ENCODE measurements at regions not wholly inside any gene's neighbourhood (a gene's known extent, or its start where the extent isn't known, plus 50 kb on each side); places are given as distances from the start of the nearest gene placed in this dataset.
A peak's percentile ranks its signal among the peaks of the same experiment; 100 is the strongest.

DNA sequence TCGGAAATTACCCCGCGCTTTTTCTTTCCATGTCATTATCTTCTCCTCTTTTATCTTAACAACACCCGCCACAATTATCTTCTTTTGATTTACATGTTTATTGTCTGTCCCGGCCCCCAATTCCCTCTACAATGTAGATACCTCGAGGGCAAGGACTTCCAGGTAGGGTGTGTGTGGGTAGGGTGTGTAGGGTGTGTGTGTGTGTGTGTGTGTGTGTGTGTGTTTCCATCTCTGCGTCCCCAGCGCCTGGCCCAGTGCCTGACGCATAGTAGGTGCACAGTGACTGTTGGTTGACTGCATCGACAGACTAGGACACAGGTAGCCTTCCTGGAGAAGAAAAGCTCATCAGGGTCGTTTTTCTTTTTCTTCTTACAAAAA lies 103.1 kb downstream of the UCHL1 start:
- DNase-seq (ENCODE audit: low spot score) = no peak

DNA sequence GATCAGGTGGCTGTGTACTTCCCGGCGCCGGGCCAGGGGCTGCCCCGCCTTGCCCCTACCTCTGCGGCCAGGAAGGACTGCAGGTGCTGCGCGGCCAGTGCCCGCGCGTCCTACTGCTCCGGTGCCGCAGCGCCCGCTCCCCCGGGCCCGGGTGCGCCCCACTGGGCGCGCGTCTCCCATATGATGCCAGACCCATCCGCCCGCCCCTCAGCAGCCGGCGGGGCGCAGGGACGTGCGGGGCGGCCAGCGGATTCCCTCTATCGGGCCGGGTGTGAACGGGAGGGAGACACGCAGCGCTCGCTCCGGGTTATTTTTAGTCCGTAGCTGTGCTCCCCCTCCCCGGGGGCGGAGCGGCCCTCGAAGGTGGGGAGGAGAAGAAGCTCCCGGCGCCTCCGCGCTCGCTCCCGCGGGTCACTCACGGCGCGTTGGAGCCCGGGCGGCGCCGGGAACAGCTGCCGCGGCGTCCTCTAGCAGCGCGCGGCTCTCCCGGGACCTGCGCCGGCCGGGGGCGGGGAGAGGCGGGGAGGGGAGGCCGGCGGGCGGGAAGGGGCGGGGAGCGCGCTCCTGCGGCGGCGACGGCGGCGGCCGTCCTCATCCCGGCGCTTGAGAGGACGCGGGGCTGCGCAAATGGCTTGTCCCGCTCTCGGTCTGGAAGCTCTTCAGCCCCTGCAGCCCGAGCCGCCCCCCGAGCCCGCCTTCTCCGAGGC lies 103.6 kb downstream of the UCHL1 start:
- DNase-seq (ENCODE audit: low spot score) = peak; percentile 70

DNA sequence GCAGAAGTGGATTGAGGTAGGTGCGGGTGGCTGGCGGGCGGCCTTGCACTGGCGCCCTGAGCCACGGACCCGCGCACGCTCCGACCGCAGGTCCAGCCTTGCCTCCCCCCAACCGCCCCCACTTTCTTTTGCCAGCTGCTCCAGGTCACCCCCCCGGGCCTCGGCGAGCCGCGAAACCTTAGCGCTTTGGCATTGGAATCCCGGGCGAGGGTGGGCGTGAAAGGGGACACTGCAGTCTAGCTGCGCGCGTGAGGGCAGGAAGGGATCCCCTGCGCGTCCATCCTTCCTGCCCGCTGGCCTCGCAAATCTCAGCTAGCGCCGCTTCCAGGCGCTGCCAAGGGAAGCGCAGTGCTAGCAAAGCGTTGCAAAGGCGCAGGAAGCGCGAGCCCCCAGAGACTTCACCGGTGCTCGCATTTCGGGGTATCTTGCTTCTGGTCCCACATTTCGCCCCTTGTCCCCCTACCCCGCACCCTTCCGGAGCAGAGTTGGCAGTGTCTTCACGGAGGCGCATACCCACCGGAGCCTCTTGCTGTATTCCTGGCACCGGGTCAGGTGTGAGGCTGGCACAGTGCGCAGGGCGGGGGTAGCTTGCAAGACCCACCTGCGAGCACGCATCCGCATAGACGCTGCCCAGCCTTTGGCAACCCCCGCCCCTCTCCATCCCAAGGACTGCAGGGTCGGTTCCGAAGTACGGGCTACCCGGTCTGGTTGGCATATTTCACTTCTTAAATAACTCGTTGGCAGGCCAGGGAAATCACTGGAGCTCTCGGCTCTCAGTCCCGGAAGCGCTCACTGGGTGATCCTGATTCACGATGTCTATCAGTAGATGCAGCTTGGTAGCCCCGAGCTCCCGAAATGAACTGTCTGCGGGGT lies 104.4 kb downstream of the UCHL1 start:
- DNase-seq (ENCODE audit: low spot score) = peak; percentile 61

DNA sequence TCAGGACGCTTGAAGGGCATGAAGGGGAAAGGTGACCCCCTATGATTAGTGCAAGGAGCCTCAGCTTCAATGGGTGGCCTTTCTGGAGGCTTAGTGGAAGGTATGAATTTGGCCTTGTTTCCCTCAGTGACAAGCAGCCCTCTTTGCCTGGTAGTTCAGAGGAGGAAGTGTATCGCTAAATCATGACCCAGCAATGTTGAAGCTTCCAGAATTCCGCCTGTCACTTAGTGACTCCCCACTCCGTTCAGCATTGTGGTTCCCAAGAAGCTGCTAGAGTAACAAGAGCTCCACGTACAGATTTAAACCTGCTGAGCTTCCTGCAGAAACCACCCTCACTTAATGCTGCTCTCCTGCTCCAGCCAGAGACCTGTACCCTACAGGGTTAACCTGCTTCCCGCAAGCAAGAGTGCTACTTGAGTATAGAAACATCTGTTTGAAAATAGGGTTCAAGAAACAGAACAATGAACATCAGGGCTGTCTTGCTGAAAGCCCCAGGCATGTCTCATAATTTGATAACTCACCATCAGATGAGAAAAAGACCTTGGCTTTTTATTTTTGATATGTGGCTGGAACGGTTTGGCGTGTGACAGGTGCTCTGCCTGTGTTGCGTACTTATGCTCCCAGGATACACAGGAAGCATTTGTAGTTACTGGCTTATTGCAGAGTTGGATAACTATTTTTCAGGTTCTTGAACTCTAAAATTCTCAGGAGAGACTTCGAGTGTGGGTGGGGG lies 105.2 kb downstream of the UCHL1 start:
- DNase-seq (ENCODE audit: low spot score) = peak; percentile 69

DNA sequence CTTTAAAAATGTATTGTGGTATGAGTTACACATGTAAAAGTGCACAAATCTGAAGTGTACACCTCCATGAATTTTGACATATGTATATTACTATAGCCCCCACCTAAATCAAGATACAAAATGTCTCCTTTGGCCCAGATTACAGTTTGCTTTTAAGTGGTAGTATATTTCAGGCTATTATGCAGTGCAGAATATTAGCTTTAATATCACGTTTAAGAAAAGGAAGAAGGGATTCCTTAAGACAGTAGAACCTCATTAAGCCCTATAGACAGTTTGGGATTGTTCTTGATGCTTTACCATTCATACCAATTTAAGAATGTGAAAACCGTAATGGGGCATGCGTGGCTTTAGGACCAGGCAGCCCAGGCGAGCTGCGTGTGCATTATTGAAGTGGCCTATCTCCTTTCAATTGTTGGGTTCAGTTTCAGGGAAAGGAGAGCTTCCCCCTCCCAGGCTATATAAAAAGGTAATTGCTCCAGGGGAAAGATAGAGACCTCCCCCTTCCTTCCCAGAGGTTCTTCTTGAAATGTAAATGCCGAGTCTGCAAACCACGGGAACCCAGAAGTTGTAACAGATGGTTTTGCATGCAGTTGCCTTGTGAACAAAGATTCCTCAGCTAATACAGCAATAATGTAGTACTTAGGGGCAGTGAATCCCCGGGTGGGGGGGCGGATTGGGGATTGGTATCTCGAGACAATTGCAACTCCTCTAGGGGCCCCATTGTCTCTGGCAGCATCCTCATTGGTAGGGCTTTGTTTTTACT lies 106.1 kb downstream of the UCHL1 start:
- no peak for DNase-seq (ENCODE audit: low spot score)

DNA sequence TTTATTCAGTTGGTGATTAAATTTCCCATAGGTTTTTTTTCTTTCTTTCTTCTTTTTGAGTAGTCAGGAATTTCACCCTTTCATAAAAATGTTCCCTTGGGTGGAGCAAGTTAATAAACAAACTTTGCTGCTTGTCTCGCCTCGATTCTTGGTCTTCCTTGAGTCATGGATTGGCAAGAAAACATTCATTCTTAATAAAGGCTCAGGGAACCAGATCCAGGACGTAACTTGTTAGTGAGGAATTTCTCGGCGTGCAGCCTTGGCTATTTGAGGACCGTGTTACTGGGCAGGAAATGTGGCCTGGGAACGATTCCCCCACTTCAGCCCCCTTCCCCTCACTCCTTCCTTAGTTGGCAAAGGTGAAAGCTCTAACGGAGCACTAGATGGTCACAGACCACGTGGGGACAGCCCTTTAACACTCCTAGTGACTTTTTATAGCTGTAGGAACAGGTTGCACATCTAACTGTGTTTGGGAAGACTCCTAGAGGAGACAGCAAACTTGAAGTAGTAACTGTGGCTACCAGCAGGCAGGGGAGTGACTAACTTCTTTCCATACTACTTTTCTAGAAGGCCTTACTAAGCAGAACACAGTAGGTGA lies 106.8 kb downstream of the UCHL1 start:
- DNase-seq (ENCODE audit: low spot score) = peak; percentile 11

DNA sequence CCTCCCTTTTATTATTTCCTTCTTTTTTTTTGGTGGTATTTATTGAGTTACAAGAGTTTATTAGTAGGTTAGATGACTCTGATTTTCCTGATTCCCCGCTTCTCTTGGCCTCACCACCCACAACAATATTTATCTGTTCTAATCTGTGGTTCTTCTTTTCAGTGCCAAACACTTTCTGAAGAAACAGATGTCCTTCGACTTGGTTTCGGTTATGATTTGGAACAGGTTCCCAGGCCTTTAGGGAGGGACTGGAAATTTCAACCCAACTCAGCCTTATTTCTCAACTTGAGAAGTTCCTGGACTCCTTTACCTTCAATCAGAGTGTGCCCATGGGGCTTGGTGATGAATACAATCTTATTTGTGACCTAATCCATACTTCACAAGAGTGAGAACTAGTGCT lies 108.1 kb downstream of the UCHL1 start:
- no peak for DNase-seq (ENCODE audit: low spot score)

DNA sequence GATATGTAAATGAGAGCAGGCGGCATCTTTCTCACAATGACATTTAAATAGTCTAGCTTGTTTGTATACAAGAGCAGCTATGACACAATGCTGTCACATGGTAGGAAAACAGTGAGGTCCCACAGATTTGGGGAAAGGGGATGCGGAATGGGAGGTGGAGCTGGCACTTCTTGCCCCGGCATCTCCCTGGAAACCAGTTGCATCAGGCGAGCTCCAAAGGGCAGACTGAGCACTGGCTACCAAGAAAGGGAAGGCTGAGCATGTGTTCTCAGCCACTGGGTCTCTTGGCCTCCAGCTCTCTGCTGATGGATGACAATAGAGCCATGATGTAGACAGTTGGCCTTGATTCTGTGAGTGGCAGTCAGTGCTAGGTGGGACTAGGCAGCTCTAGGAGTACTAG lies 109.0 kb downstream of the UCHL1 start:
- DNase-seq (ENCODE audit: low spot score) = no peak

DNA sequence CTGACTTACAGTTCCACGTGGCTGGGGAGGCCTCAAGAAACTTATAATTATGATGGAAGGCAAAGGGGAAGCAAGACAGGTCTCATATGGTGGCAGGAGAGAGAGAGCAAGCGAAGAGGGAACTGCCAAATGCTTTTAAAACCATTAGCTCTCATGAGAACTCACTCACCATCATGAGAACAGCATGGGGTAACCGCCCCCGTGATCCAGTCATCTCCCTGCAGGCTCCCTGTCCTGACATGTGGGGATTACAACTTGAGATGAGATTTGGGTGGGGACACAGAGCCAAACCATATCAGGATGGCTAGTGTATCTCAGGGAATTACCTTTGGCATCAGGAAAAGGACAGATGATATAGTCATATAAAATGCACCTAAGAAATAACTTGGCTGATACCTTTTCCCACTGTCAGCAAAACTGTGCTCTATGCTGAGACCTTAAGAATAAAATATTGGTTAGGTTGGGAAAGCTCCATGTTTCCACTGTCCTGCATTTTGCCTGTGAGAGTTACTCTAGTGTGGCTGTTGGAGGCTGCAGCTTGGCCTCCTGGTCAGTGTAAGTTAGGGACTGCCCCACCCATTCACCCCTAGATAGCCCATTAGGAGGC lies 110.3 kb downstream of the UCHL1 start:
- no peak for DNase-seq (ENCODE audit: low spot score)

DNA sequence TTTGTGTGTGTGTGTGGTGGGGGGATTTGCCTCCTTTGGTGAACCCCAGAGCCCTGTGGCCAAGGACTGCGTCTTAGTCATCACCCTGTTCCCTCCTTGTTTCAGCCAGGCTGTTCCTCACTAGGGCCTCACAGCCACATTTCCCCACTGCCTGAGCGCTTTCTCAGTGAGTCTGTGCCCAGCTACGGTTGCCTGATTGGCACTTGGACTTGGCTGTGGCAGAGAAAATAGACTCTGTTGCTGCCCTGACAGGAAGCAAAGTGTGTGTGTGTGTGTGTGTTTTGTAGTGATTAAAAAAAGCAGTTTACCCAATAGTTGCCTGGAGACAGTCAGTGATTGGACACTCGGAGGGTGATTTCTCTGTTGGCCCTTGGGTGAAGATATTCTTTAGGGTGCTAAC lies 113.0 kb downstream of the UCHL1 start:
- no peak for DNase-seq (ENCODE audit: low spot score)

DNA sequence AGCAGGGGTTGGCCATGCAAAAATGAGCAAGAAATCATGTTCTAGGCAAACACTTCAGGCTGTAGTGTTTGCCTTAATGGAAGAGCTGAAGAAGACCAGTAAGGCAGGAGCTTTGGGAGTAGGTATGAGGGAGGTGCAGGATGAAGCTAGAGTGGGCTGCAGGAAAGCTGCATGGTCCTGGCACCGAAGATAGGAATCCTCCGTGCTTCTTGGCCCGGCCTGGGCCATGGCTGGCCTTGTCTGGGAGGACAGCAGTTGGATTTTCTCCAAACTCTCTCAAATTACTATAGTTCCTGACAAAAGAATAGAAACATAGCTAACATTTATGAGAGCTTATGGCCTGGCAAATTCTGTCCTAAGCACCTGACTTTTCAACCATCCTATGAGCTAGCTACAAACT lies 116.5 kb downstream of the UCHL1 start:
- DNase-seq (ENCODE audit: low spot score) = no peak

DNA sequence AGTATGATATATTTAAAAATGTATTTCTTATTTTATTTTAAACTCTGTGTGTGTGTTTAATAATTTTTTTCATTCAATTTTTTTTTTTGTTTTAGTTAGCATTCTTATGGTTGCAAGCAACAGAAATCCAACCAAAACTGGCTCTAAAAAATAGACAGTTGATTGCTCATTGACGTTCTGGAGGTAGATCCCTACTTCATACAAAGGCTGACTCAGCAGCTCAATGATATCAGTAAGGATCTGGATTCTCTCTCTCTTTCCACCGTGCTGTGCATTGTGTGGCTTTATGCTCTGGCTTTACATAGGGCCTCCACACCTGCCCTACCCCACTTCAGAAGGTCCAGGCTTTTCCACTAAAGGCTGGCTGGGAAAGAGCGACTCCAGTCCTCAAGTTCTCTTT lies 117.8 kb downstream of the UCHL1 start:
- DNase-seq (ENCODE audit: low spot score) = no peak

DNA sequence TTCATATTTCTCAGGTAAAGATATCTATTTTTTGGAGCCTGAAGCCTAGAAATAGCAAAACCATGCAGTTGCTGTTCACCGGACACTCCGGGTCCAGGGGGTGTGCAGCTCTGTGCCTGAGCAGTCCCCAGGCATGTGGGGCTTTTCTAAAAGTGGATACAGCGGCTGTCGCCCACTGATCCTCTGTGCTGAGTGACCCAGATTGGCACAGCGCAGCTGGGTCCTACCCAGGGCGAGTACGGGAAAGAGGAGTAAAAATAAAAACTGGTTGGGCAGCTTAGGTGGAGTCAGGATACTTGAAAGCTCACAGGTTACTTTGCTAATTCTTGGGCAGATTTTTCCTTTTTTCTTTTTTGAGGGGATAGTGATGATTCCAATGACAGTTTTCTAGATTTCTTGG lies 118.8 kb downstream of the UCHL1 start:
- DNase-seq (ENCODE audit: low spot score) = no peak

DNA sequence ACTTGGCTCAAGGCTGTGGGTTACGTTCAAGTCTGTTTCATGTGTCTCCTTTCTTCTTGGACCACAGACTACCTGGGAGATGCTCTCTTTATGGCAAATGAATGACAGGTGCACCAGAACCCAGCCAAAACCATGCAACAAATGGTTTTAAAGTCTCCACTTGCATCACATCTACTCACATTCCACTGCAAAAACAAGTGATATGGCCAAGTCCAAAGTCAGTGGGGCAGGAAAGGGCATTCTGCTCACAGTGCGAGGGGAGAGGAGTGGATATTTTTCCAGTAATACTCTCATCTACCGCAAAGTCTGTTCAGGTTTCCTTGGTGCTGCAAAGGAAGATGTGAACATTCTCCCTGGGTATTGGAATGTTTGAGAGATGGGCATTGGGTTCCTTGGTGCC lies 120.5 kb downstream of the UCHL1 start:
- no peak for DNase-seq (ENCODE audit: low spot score)

DNA sequence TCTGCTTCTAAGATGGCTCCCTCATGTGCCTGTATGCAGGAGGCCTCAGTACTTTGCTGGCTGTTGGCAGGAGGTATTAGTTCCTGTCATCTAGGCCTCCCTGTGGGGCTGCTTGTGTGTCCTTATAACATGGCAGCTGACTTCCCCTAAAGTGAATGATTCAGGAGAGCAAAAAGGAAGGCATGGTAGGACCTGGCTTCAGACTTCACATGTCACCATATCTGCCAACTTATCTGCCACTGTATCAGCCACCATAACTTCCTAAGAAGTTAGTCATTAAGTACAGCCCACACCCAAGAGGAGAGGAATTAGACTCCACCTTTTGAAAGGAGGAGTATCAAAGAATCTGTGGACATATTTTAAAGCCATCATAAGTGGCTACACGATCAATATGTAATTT lies 122.5 kb downstream of the UCHL1 start:
- DNase-seq (ENCODE audit: low spot score) = no peak

DNA sequence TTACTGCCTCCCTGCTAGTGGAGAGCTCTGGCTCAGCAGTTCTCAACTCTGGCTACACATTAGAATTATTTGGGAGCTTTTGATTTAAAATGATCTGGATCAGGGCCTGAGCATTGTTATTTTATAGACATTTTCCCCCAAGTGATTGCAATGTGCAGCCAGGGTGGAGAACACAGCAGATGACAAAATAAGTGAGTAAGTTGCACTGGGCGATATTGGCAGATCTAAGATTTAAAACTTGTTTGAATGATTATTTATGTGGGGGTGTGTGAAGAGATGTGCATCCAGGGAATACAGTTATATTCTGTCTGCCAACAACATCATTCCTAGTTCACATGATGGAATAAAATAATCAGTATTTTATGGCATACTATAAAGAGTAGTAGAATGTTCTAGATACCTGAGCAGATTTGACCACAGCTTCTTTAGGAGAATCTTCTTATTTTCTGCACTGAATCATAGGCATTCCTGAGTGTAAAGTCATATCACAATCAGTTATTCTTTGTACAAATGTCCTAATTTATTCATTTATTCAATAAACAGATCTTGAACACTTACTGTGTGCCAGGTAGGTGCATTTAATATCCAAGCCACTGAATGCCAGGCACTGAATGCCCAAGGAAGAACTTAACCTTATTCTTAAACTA lies 123.9 kb downstream of the UCHL1 start:
- no peak for DNase-seq (ENCODE audit: low spot score)

DNA sequence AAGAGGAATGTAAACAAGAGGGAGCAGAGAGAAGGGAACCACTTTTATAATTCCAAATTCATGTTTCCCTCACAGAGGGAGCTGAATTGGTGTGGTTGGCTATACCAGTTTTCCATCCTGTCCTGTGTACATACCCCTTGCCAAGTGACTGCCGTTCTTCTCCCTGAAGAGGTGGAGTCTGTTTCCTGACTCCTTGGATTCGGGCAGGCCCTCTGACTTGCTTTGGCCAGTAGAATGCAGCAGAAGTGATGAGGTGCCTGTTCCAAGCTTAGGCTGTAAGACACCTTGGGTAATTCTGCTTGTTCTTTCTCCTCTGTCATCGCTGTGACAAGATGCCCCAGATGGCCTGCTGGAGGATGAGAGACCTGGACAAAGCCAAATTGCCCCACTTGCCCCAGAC lies 124.7 kb downstream of the UCHL1 start:
- DNase-seq (ENCODE audit: low spot score) = no peak

DNA sequence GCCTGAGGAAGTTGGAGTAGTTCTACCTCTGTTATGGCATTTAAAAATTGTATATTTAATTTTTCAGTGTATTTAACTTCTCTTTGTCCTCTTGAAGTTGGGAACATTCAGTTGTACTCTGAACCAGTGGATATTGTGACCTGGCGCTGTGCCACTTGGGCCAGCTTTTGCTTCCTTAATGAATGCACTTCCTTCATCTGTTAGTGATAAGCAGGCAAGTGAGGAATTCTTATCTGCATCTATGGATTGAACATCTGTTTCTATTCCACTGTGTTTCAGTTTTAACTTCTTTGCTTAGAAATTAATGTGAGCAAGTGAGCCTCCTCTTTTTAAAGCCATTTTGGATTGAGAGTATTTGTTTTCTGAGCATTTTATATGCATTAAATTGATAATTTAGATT lies 128.3 kb downstream of the UCHL1 start:
- no peak for DNase-seq (ENCODE audit: low spot score)

DNA sequence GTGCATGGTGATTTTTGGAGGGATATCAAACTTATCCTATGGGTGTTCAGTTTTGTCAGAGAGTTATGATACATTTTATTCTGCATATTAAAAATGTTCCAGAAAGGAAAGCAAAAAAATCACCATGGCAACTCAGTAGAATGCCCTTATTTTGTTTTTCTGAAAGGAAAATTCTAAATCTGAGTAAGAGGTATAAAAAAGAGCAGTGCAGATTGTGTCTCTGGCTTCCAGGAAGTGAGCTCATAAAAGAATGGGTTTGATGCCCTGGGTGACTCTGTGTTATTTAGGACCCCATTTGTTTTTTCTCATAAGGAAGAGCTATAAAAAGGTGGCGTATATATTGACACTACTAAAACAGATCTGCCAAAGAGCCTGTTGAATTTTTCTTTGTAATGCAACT lies 128.8 kb downstream of the UCHL1 start:
- no peak for DNase-seq (ENCODE audit: low spot score)

DNA sequence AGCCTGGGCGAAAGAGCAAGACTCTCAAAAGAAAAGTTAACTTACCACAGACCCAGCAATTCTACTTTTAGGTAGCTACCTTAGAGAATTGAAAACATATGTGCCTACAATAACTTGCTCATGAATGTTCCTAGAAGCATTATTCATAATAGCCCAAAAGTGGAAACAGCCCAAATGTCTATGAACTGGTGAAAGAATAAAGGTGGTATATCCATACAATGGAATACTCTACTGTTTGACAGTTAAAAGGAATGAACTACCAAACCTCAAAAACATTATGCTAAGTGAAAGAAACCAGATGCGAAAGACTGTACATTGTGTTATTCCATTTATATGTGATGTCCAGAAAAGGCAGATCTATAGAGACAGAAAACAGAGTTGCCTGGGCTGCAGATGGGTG lies 131.4 kb downstream of the UCHL1 start:
- no peak for DNase-seq (ENCODE audit: low spot score)

DNA sequence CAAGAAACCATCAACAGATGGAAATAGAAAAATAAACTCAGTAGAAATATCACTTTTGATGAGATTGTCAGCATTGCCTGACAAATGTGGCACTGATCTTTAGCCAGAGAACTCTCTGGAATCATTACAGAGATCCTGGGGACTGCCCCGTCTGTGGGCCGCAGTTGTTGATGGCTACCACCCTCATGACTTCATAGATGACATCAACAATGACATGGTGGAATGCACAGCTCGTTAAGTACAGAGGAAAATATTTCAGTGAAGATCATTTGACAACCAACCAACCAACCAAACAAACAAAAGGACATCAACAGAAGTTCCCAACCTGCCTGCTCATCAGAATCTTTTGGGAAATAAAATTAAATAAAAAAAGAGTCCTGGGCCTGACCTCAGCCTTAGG lies 132.6 kb downstream of the UCHL1 start:
- DNase-seq (ENCODE audit: low spot score) = no peak

Data from RKO (cell line).